GM21528 (cell line): ENCODE measurements at regions not wholly inside any gene's neighbourhood (a gene's known extent, or its start where the extent isn't known, plus 50 kb on each side); places are given as distances from the start of the nearest gene placed in this dataset.
"Not testable (repeated sequence)": the region's sequence is repeated elsewhere in the genome, so short reads cannot be mapped to it uniquely, and the experiment has no call there.

Experiments
- ATAC-seq: cut with Tn5 transposase; IDR thresholded peaks from one replicate; pipeline ENCODE4 v1.9.1; 2021; ENCODE audit warnings: mild to moderate bottlenecking, moderate library complexity; ENCODE audit not compliant: unreplicated experiment, low FRiP score

GRCh38 chr5:109987970-109988369, 298.2 kb downstream of the MAN2A1 start:
- no peak for ATAC-seq

- ATAC-seq: no peak
Observed at GRCh38 chr5:109989161-109989560, 299.4 kb downstream of the MAN2A1 start.

GRCh38 chr5:109989994-109990722, 300.4 kb downstream of the MAN2A1 start:
- no peak for ATAC-seq

DNA sequence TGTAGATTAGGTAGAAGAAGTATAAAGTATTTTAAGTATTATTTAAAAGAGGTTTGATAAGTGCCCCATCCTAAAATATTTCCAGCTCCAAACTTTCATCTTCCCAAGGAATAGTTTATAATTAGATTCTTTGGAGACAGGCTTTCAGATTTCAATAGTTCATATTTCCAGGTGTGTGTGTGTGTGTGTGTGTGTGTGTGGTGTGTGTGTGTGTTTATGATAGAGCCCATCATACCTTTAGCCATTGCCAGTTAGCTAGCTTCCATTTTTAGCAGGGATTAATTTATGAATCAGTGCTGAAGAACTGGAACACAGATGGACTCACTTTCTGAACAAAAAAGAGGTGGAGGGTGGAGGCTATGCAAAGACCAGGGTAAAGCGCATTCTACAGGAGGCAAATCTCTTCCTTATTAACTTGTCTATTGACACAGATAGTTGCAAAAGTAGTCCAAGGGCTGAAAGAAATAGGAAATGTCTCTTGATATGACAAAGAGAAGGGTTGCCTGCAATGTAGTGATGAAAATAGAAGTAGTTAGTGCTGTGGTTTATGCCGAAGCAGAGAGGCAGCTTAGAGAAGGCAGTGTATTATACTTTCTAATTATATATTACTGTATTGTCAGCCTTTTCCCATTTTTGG, 301.1 kb downstream of the MAN2A1 start:
- ATAC-seq: no peak

DNA sequence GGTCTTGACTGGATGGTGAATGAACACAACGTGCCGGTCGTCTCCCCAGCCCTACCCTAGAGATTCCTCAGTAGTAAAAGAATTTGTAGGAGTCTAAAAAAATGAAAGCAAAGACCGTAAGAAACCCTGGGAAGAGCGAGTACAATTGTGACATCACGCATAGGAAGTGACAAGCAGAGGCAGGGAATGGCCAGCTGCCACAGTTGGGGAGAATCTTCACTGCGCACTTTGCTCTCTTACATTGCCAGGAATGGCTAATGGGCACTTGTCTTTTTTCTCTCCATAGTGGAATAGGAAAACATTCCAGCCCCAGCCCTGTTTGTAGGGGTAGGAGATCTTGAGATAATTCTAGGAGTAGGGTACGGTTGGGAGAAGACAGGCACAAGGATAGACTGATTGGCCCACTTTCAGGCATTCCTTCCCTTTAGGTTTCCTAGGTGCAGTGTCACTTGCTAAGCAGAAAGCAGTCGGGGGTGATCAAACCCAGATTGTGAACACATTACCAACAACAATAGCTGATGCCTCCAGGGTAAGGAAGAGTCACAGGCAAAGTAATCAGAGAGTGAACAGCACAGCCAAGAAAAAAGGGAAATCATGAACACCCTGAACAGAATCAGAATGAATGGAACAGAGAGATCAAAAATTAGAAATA, 302.7 kb downstream of the MAN2A1 start:
- ATAC-seq: no peak

DNA sequence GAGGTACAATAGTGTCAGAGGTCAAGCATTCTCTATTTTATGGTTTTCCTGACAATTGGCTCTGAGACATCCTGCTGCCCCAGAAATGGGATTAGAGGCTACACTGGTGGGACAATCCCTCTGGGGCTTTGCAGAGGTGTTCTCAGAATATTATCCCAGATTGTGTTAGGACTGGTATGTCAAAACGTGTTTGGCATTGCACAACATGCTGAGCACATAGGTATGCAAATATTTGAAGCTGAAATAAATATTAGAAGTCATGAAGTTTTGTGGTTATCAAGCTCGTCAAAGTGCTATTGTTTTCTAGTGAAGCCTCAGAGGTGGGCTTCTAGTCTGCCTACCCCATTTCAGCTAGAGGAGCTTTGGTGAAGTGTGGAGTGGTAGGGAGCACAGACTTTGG, 304.4 kb downstream of the MAN2A1 start:
- ATAC-seq: no peak

DNA sequence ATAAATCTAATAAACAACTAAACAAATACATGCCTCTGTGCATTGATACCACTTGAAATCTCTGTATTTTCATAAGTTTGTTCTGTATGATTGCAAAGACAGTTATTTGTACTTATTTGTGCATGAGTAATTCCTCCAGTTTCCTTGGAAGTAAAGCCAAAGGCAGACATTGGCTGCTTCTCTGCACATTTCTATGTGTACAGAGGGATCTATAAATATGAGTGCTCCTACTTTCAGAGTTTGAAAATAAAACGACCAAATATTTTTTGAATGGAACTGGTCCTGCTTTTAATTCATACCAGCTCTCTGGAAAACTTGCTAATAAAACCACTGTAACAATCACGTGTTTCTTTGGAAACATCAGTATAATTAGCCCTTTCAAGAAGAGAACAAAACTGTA, 306.5 kb downstream of the MAN2A1 start:
- no peak for ATAC-seq

GRCh38 chr5:109997161-109997560, 307.4 kb downstream of the MAN2A1 start:
- no peak for ATAC-seq

DNA sequence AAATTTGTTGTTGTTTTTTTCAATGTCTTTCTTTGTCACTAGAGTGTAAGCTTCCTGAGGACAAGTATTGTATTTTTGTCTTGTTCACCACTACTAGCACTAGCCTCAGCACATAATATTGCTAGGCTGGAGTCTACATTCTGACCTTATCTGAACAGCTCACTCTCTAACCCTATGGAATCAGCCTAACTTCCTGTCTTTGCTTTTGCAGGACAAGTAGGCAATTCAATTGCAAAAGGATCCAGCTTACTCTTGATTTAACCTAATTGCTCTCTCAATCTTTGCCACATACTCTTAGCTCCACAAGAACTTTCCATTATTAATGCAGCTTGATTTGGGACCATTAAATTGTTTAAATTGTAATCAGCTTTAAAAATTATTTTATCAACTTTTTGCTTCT, 308.5 kb downstream of the MAN2A1 start:
- no peak for ATAC-seq

DNA sequence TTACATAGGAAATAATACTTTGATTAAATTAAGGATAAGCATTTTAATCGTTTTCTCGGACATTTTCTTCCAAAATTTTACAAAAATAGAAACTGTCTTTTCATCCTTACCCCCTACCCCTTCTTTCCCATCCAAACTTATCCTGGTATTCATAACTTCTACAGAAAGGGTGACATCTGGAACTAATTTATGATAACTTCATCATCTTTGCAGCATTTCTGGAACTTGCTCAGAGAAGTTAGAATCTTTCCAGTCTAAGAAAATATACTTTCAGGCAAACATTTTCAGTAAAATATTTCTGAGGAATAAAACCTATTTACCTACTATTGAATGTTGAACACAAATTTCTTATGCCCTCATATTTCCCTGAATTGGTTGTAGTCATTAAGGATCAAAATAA, 309.0 kb downstream of the MAN2A1 start:
- no peak for ATAC-seq

DNA sequence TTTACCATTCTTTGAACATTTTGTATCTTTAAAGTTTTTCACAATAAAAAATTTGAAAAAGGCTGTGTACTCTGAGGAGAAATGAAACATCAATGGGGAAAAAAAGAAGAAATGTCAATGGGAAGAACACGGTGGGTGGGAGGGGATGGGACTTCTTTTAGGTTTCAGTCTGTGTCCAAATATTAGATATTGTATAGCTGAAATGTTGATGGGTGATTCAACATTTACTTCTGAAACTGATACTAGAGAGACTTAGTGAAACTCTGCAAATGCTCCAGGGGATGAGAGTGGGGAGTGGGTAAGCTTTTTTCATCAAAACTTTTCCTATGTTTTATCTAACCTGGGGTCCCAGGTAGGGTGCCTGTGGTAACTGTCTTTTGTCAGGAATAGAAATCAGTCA, 311.9 kb downstream of the MAN2A1 start:
- no peak for ATAC-seq

DNA sequence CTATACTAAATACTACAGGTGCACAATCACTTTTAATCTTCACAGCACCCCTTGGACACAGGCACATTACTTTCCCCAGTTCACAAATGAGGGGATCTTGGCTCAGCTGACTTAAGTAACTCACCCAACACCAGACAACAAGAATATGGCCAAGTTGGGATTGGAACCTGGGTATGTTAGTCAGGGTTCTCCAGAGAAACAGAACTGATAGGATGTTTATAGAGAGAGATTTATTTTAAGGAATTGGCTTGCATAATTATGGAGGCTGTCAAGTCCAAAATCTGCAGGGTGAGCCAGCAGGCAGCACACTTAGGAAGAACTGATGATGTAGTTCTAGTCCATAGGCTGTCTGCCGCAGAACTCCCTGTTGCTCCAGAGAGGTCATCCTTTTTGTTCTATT, 312.9 kb downstream of the MAN2A1 start:
- no peak for ATAC-seq

DNA sequence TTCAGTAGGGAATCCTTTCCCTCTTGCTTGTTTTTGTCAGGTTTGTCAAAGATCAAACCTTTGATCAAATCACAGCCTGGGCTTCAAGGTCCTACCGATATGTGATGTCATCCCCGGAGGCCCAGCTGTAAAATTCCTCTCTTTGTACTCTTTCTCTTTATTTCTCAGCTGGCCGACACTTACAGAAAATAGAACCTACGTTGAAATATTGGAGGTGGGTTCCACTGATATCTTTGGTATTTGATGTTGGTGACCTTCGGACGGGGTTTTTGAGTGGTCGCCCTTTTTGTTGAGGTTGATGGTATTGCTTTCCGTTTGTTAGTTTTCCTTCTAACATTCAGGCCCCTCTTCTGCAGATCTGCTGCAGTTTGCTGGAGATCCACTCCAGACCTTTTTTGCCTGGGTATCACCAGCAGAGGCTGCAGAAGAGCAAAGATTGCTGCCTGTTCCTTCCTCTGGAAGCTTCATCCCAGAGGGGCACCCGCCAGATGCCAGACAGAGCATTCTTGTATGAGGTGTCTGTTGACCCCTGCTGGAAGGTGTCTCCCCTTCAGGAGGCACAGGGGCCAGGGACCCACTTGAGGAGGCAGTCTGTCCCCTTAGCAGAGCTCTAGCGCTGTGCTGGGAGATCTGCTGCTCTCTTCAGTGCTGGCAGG, 316.3 kb downstream of the MAN2A1 start:
- ATAC-seq: not testable (repeated sequence)

- no peak for ATAC-seq
Observed at GRCh38 chr5:110007101-110007500, 317.4 kb downstream of the MAN2A1 start.

- no peak for ATAC-seq
Observed at GRCh38 chr5:110008131-110008530, 318.4 kb downstream of the MAN2A1 start.

DNA sequence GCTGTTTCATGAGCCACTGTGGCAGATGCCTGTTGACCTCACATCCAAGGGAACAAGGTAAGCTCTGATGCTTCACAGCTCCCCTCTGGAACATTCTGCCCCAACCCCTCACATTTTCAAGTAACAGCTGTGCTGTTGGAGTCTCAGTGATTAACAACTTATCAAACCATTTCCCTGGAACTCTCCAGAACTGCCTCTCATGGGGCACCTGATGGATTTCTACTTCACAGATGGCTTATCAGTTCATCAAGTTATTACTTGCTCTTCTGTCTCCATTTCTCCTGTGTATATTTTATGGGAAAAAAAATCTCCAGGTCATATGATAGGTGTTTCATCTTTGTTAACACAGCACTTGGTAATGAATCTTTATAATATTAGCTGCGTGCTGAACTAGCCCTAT, 322.4 kb downstream of the MAN2A1 start:
- no peak for ATAC-seq

- no peak for ATAC-seq
Observed at GRCh38 chr5:110013017-110013416, 323.3 kb downstream of the MAN2A1 start.

GRCh38 chr5:110017854-110018253, 328.1 kb downstream of the MAN2A1 start:
- ATAC-seq: no peak

- ATAC-seq: no peak
Observed at GRCh38 chr5:110018509-110018908, 328.8 kb downstream of the MAN2A1 start.

- ATAC-seq: no peak
Observed at GRCh38 chr5:110019119-110019518, 329.4 kb downstream of the MAN2A1 start.

GRCh38 chr5:110019780-110020179, 330.1 kb downstream of the MAN2A1 start:
- no peak for ATAC-seq
